Peyer's patch (tissue), 4 donors: ENCODE measurements at regions not wholly inside any gene's neighbourhood (a gene's known extent, or its start where the extent isn't known, plus 50 kb on each side); places are given as distances from the start of the nearest gene placed in this dataset.

Source experiments
- DNase-seq, 3 donors: peaks; one replicate each; pipeline ENCODE4 v3.0.0-alpha.2; 2017 to 2019
- H3K27ac ChIP-seq, 4 donors: fragments of 200-600 bp; sonication (generic); one replicate each; pipeline ENCODE4 v1.5.1; 2016 to 2019
- H3K27me3 ChIP-seq, 2 donors: fragments of 200-600 bp; sonication (generic); one replicate each; pipeline ENCODE4 v1.5.1; 2019
- H3K36me3 ChIP-seq, 3 donors: fragments of 200-600 bp; sonication (generic); one replicate each; pipeline ENCODE4 v1.5.1; 2016 to 2019
- H3K4me1 ChIP-seq, 4 donors: fragments of 200-600 bp; sonication (generic); one replicate each; pipeline ENCODE4 v1.5.1; 2016 to 2019
- H3K4me3 ChIP-seq, 4 donors: fragments of 200-600 bp; sonication (generic); 1 replicate in 3 of 4; 2 replicates in 1 of 4; pipeline ENCODE4 v1.5.1; 2016 to 2019; ENCODE audit warnings: mild to moderate bottlenecking in 1 of 4
- H3K9me3 ChIP-seq, 4 donors: fragments of 200-600 bp; sonication (generic); one replicate each; pipeline ENCODE4 v1.5.1; 2016 to 2019; ENCODE audit warnings: mild to moderate bottlenecking in 1 of 4
- CTCF ChIP-seq, 6 experiments: fragments of 450-650 bp in 4 of 6; fragments of 200-600 bp in 2 of 6; sonication (generic) in 1 of 6; IDR thresholded peaks; one replicate each; pipeline ENCODE4 v1.5.1; 2017 to 2019; ENCODE audit warnings: antibody characterized with exemption in 6 of 6, mild to moderate bottlenecking in 3 of 6, moderate library complexity in 1 of 6
- POLR2A ChIP-seq, 2 donors: fragments of 450-650 bp; IDR thresholded peaks; one replicate each; pipeline ENCODE4 v1.5.1; 2017; ENCODE audit warnings: antibody characterized with exemption in 2 of 2, mild to moderate bottlenecking in 2 of 2, moderate library complexity in 2 of 2

GRCh38 chrX:112147206-112147605, 64.6 kb upstream of the TRPC5 start:
- TF ChIP-seq POLR2A (IDR thresholded peaks at IDR 0.05) (no peak), CTCF (IDR thresholded peaks at IDR 0.05) (peak in 1 of 6 experiments; percentile 10)
- no peak for DNase-seq
- Histone ChIP-seq H3K4me1 (no peaks in the 10 kb centered on the region), H3K27ac (no peak overlapping the region), H3K27me3 (no peaks in the 10 kb centered on the region), H3K9me3 (no peaks in the 10 kb centered on the region), H3K36me3 (no peaks in the 10 kb centered on the region), H3K4me3 (no peak overlapping the region)

GRCh38 chrX:112137276-112137675, 54.7 kb upstream of the TRPC5 start:
- Histone ChIP-seq H3K9me3 (no peaks in the 10 kb centered on the region), H3K36me3 (no peaks in the 10 kb centered on the region), H3K27ac (no peak overlapping the region), H3K27me3 (no peaks in the 10 kb centered on the region), H3K4me3 (no peak overlapping the region), H3K4me1 (no peaks in the 10 kb centered on the region)
- DNase-seq = no peak
- TF ChIP-seq POLR2A (IDR thresholded peaks at IDR 0.05) (no peak), CTCF (IDR thresholded peaks at IDR 0.05) (no peak)
